ENCODE measurements at regions not wholly inside any gene's neighbourhood (a gene's known extent, or its start where the extent isn't known, plus 50 kb on each side); places are given as distances from the start of the nearest gene placed in this dataset.

DNA sequence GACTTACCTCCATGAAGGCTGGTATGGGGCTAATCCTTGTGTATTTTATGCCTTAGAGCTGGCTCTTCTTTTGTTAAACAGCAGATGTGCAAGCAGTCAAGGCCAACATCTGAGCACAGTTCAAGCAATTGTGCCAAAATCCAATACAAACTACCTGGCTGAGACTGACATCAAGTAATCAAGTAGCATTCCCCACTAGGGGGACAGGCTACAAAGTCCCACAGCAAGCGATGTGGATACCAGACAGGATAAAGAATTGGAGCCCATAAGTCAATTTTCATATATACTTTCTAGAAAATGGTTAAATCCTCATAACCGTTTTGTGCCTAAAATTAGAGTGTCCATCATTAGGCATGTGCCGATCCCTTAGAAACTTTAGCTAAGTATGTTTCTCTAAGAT is 675.8 kb downstream of the DIAPH3 start:
- Histone ChIP-seq H3K27me3 (ENCODE audit: control insufficient read depth in 4 of 4, insufficient read depth in 4 of 4, low read length in 3 of 4) (peaks cover 0 to 2% (median 0%) of the 10 kb centered on the region in 4 donors), H3K36me3 (ENCODE audit: control insufficient read depth in 4 of 4, insufficient read depth in 3 of 4, low read depth in 1 of 4, low read length in 3 of 4) (no peaks in the 10 kb centered on the region), H3K9me3 (ENCODE audit: control insufficient read depth in 4 of 4, low read length in 3 of 4) (no peaks in the 10 kb centered on the region), H3K27ac (ENCODE audit: low read depth in 1 of 2, low read length in 2 of 2) (no peak overlapping the region), H3K9ac (ENCODE audit: low read depth in 1 of 2, low read length in 2 of 2) (no peak overlapping the region), H3K4me3 (ENCODE audit: low read depth in 1 of 3, low read length in 3 of 3) (no peak overlapping the region), H3K4me1 (ENCODE audit: control insufficient read depth in 4 of 4, insufficient read depth in 4 of 4, low read length in 3 of 4) (no peaks in the 10 kb centered on the region)
- DNase-seq (ENCODE audit: low spot score) = no peak
- WGBS = 87% methylated on average over 3 of the region's 3 CpGs
- no peak for TF ChIP-seq RAD21 (IDR thresholded peaks at IDR 0.05)
- TF ChIP-seq HNF4G (IDR thresholded peaks at IDR 0.05) = no peak
- no peak for TF ChIP-seq NR2F2 (IDR thresholded peaks at IDR 0.05)
- TF ChIP-seq, protein P1, sequence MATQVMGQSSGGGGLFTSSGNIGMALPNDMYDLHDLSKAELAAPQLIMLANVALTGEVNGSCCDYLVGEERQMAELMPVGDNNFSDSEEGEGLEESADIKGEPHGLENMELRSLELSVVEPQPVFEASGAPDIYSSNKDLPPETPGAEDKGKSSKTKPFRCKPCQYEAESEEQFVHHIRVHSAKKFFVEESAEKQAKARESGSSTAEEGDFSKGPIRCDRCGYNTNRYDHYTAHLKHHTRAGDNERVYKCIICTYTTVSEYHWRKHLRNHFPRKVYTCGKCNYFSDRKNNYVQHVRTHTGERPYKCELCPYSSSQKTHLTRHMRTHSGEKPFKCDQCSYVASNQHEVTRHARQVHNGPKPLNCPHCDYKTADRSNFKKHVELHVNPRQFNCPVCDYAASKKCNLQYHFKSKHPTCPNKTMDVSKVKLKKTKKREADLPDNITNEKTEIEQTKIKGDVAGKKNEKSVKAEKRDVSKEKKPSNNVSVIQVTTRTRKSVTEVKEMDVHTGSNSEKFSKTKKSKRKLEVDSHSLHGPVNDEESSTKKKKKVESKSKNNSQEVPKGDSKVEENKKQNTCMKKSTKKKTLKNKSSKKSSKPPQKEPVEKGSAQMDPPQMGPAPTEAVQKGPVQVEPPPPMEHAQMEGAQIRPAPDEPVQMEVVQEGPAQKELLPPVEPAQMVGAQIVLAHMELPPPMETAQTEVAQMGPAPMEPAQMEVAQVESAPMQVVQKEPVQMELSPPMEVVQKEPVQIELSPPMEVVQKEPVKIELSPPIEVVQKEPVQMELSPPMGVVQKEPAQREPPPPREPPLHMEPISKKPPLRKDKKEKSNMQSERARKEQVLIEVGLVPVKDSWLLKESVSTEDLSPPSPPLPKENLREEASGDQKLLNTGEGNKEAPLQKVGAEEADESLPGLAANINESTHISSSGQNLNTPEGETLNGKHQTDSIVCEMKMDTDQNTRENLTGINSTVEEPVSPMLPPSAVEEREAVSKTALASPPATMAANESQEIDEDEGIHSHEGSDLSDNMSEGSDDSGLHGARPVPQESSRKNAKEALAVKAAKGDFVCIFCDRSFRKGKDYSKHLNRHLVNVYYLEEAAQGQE (IDR thresholded peaks at IDR 0.05) = no peak
- no peak for TF ChIP-seq GABPA (IDR thresholded peaks at IDR 0.05 in 1 of 2, conservative IDR thresholded peaks at IDR 0.05 in 1 of 2)
- no peak for TF ChIP-seq FOXA1 (IDR thresholded peaks at IDR 0.05)
- no peak for TF ChIP-seq YY1 (IDR thresholded peaks at IDR 0.05)
- no peak for TF ChIP-seq SP1 (IDR thresholded peaks at IDR 0.05)
- TF ChIP-seq EGR1 (IDR thresholded peaks at IDR 0.05; ENCODE audit: low read depth in 2 of 2) = no peak
- TF ChIP-seq, protein P2, sequence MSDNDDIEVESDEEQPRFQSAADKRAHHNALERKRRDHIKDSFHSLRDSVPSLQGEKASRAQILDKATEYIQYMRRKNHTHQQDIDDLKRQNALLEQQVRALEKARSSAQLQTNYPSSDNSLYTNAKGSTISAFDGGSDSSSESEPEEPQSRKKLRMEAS (IDR thresholded peaks at IDR 0.05) = no peak
- no peak for TF ChIP-seq HNF4A (conservative IDR thresholded peaks at IDR 0.05)
- TF ChIP-seq, protein P3, sequence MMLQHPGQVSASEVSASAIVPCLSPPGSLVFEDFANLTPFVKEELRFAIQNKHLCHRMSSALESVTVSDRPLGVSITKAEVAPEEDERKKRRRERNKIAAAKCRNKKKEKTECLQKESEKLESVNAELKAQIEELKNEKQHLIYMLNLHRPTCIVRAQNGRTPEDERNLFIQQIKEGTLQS (IDR thresholded peaks at IDR 0.05) = no peak
- TF ChIP-seq, protein P4, sequence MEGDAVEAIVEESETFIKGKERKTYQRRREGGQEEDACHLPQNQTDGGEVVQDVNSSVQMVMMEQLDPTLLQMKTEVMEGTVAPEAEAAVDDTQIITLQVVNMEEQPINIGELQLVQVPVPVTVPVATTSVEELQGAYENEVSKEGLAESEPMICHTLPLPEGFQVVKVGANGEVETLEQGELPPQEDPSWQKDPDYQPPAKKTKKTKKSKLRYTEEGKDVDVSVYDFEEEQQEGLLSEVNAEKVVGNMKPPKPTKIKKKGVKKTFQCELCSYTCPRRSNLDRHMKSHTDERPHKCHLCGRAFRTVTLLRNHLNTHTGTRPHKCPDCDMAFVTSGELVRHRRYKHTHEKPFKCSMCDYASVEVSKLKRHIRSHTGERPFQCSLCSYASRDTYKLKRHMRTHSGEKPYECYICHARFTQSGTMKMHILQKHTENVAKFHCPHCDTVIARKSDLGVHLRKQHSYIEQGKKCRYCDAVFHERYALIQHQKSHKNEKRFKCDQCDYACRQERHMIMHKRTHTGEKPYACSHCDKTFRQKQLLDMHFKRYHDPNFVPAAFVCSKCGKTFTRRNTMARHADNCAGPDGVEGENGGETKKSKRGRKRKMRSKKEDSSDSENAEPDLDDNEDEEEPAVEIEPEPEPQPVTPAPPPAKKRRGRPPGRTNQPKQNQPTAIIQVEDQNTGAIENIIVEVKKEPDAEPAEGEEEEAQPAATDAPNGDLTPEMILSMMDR (IDR thresholded peaks at IDR 0.05; ENCODE audit: low read depth, low read length, missing input control) = no peak
- TF ChIP-seq RXRA (IDR thresholded peaks at IDR 0.05) = no peak
- TF ChIP-seq, protein P5, sequence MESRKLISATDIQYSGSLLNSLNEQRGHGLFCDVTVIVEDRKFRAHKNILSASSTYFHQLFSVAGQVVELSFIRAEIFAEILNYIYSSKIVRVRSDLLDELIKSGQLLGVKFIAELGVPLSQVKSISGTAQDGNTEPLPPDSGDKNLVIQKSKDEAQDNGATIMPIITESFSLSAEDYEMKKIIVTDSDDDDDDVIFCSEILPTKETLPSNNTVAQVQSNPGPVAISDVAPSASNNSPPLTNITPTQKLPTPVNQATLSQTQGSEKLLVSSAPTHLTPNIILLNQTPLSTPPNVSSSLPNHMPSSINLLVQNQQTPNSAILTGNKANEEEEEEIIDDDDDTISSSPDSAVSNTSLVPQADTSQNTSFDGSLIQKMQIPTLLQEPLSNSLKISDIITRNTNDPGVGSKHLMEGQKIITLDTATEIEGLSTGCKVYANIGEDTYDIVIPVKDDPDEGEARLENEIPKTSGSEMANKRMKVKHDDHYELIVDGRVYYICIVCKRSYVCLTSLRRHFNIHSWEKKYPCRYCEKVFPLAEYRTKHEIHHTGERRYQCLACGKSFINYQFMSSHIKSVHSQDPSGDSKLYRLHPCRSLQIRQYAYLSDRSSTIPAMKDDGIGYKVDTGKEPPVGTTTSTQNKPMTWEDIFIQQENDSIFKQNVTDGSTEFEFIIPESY (IDR thresholded peaks at IDR 0.05) = no peak
- no peak for TF ChIP-seq JUND (IDR thresholded peaks at IDR 0.05)
- TF ChIP-seq TAF1 (conservative IDR thresholded peaks at IDR 0.05) = no peak
- TF ChIP-seq FOXA2 (IDR thresholded peaks at IDR 0.05) = no peak
